ENCODE measurements at regions not wholly inside any gene's neighbourhood (a gene's known extent, or its start where the extent isn't known, plus 50 kb on each side); places are given as distances from the start of the nearest gene placed in this dataset.

- TF ChIP-seq CTCF (IDR thresholded peaks at IDR 0.05; ENCODE audit: insufficient read depth, low read length) (no peak), POLR2AphosphoS5 (IDR thresholded peaks at IDR 0.05; ENCODE audit: low read depth) (no peak), REST (IDR thresholded peaks at IDR 0.05; ENCODE audit: insufficient replicate concordance, low read depth) (no peak), GABPA (IDR thresholded peaks at IDR 0.05; ENCODE audit: low read depth) (no peak)
Observed at GRCh38 chr1:60914982-60915381, 167.4 kb upstream of the NFIA start.

Data from HL-60 (cell line).